HT-29 (cell line): ENCODE measurements at regions not wholly inside any gene's neighbourhood (a gene's known extent, or its start where the extent isn't known, plus 50 kb on each side); places are given as distances from the start of the nearest gene placed in this dataset.

ENCODE experiments used
- DNase-seq: peaks from one replicate; pipeline ENCODE4 v3.0.0-alpha.2; 2015; ENCODE audit warnings: low spot score

- peak; percentile 45 for DNase-seq
These were observed 228.8 kb upstream of the PPP2R3A start for GRCh38 chr3:135736740-135737139.

DNA sequence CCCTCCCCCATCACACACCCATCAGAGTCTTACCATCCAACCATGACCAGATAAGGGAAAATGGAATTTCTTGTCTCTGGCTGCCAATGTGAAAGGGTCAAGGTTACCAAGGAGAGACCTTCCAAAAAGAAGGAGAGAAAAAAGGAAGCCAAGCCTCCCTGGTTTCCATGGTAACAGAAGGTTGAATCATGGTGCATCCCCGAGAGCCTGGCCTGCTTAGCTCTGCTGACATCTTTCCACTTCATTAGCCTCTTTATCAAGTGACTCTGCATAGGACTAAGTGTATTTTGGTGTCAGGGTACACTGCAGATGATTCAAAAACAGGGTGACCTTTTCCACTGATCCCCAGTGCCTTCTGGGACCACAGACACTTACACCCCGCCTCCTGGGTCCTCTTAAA lies 225.7 kb upstream of the PPP2R3A start:
- no peak for DNase-seq

- DNase-seq: no peak
These were observed 225.3 kb upstream of the PPP2R3A start for GRCh38 chr3:135740211-135740610.

GRCh38 chr3:135740751-135741150 lies 224.8 kb upstream of the PPP2R3A start:
- no peak for DNase-seq

DNA sequence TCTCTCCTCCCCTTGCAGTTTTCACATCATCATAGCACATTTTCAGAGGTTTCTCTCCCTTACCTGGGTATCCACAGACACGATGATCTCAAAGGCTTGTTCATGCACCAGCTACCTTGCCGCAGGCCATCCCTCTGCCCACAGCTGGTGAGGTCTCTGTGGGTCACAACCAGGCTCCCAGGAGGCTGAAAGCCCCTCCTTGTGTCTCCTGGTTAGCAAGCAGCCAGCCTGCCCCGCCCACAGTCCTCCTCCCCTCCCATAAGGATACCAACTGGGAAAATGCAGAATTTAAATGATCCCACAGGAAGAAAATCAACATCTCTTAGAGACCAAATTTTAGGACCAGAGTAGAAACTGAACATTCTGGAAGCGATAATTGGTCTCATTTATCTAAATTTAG lies 213.5 kb upstream of the PPP2R3A start:
- no peak for DNase-seq

- peak; percentile 6 for DNase-seq
These were observed 212.7 kb upstream of the PPP2R3A start for GRCh38 chr3:135752851-135753250.

DNA sequence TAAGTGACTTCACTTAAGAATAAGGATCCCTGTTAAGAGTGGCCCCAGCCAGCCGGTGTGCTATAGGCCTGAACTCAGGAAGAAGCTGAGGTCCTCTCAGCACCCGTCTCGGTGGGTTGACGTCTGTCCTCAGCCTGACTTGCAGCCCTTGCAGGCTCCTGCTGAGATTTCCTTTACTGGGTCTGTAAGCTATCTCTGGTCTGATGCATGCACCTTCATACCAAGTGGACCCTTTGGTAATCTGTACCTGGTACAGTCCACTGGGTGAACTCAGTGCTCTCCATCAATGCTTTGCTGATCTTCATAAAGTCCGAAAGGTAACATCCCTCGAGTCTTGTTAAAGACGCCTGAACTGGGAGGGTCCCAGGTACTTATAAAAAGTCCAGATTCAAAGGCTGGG lies 212.0 kb upstream of the PPP2R3A start:
- DNase-seq: no peak

- no peak for DNase-seq
These were observed 210.0 kb upstream of the PPP2R3A start for GRCh38 chr3:135755330-135756105.

DNA sequence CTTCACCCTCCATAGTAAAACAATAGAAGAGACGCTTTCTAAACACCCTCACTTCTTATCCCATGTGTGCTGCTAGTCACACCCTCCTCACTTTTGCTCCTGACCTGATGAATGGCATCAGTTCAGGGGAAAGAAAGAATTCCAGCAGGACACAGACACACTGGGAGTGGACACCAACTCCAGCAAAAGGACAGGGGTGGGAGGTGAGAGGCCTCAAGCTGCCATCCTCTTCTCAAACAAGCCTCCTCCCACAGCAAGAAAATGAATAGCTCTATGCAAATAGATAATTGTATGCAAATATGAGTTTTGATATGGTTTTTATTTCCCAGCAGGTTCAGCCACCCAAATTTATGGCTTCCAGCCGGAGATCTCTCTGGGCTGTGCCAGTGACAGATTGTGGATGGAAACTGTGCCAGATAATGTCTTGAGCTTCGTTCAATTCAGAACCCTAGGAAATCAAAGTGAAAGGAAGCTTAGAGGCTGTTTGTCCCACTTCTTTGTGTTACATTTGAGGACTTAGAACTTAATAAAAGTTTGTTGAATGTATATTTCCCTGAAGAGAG lies 209.3 kb upstream of the PPP2R3A start:
- DNase-seq: no peak

DNA sequence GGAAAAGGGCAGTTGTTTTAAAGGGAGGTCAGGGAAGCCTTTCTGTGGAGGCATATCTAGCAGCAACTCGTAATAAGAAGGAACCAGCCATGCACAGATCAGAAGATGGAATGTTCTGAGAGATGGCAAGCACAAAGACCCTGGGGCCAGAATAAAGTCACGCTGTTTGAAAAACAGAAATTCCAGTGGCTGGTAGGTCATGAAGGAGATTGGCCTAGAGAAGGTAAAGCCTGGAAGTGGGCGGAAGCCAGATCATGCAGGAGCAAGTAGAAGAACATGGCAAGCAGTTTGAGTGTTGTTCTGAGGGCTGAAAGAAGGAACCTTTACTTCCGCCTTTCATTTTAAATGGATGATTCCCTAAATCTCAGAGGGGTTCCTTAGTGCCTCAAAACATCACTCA lies 208.1 kb upstream of the PPP2R3A start:
- no peak for DNase-seq

DNA sequence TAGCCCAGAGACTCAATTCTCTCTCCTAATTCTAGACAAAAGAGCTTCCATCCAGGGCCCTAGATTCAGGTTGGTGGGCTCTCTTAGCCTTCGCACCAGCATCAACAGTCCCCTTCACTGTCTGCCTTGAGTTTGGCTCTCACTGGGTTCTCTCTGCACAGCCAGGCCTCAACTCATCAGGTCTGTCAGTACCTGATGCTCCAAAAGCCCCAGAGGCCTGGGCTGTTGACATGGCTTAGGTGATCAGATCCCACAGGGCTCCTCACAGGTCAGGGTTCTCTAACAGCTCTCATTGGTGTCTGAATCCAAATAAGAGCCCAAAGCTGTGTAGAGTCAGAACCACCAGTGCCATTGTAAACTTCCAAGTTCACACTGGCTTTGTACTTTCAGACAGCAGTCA lies 206.6 kb upstream of the PPP2R3A start:
- no peak for DNase-seq

DNA sequence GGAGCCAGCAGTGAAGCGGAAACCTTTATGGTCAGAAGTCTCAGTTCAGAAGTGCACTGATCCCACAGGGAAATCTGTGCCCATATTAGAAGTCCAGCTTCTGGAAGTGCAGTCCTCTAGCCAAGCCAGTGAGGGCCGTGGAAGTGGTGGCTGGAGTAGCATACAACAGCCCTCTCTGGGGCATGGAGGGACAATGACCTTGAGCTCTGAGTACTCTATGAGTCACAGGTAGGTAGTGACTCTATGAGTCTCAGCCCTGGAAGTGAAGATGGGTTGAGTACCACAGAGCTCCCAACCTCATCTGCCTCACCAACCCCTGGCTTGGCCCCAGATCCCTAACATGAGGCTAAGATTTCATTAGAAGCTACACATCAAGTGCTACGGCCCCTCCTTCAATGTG lies 205.9 kb upstream of the PPP2R3A start:
- no peak for DNase-seq

DNA sequence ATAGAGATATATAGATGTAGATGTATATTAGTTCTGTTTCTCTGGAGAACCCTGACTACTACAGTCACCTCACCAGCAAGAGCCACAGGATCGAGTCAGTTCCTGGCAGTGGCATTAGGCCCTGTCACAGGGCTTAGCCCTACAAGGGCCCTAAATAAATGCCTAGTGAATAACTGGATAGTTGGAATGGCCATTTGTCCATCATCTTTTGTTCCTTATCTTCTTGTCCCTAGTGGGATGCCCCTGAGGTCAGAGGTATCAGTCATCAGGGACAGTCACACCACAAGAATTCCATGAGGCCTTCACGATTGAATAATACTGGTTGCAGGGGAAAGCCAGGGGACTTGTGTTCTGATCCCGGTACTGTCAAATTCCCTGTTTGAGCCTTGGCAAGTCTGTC lies 204.9 kb upstream of the PPP2R3A start:
- DNase-seq: no peak

GRCh38 chr3:135762188-135762856 lies 203.2 kb upstream of the PPP2R3A start:
- no peak for DNase-seq

GRCh38 chr3:135766115-135766514 lies 199.4 kb upstream of the PPP2R3A start:
- no peak for DNase-seq

GRCh38 chr3:135771760-135772159 lies 193.8 kb upstream of the PPP2R3A start:
- DNase-seq: no peak

DNA sequence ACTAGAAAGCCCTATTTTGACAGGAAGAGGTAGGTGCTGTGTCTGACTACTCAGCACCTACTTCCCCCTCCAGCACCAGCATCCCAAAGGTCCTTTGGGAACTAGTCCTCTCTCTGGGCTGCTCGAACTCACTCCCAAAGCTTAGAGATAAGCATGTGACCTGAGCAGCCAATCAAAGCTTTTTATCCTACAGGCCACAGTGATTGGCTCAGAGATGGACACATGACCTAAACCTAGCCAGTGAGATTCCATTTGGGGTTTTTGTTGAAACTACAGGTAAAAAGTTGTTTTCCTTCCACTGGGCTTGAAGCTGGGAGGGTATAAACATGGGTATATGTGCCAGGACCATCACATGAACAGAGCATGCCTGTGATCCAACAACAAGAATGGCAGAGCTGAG lies 186.5 kb upstream of the PPP2R3A start:
- no peak for DNase-seq

- no peak for DNase-seq
These were observed 185.8 kb upstream of the PPP2R3A start for GRCh38 chr3:135779590-135780235.

- no peak for DNase-seq
These were observed 184.3 kb upstream of the PPP2R3A start for GRCh38 chr3:135781026-135781815.

- no peak for DNase-seq
These were observed 181.0 kb upstream of the PPP2R3A start for GRCh38 chr3:135784557-135784956.

DNA sequence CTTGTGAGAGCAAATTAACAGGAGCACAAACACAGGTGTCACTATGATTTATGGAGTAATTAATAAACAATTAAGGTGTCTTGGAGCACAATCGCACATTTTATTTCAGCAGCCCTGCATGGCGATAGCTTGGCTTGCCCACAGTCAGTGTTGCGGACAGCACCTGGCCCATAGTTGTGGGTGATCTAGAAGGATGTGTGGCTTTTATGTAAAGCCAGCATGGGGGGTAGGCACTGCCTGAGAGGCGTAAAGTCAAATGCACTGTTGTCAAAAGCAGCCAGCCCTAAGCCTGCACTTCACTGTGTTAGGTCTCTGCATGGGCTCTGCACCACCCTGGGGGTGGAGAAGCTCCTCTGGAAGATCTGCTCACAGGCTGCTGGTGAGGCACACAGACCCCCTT lies 177.4 kb upstream of the PPP2R3A start:
- no peak for DNase-seq

GRCh38 chr3:135788978-135789377 lies 176.6 kb upstream of the PPP2R3A start:
- DNase-seq: no peak
